DOHH2 (cell line): ENCODE measurements at regions not wholly inside any gene's neighbourhood (a gene's known extent, or its start where the extent isn't known, plus 50 kb on each side); places are given as distances from the start of the nearest gene placed in this dataset.

Experiments used
- H3F3A ChIP-seq: fragments of 200-600 bp; sonication (generic), shearing (Covaris generic); 2 replicates; pipeline ENCODE4 v1.6.0; 2016; ENCODE audit warnings: antibody characterized with exemption, mild to moderate bottlenecking; ENCODE audit not compliant: control insufficient read depth, insufficient read depth
- H3K27ac ChIP-seq: fragments of 200-600 bp; sonication (generic); 2 replicates; pipeline ENCODE4 v1.5.1; 2014; ENCODE audit warnings: low read depth, mild to moderate bottlenecking, low read length, moderate library complexity
- H3K27me3 ChIP-seq: fragments of 200-600 bp; sonication (generic); 2 replicates; pipeline ENCODE4 v1.6.1; 2014; ENCODE audit warnings: mild to moderate bottlenecking, low read length, mixed read lengths; ENCODE audit not compliant: control insufficient read depth
- H3K36me3 ChIP-seq: fragments of 200-600 bp; sonication (generic); 2 replicates; pipeline ENCODE4 v1.6.1; 2014; ENCODE audit warnings: mild to moderate bottlenecking, low read length, moderate library complexity, mixed read lengths; ENCODE audit not compliant: control insufficient read depth
- H3K4me1 ChIP-seq: fragments of 200-600 bp; sonication (generic); 2 replicates; pipeline ENCODE4 v1.6.1; 2014; ENCODE audit warnings: mild to moderate bottlenecking, low read length, mixed read lengths; ENCODE audit not compliant: control insufficient read depth
- H3K4me2 ChIP-seq: fragments of 200-600 bp; sonication (generic); 2 replicates; pipeline ENCODE4 v1.6.0; 2014; ENCODE audit warnings: mild to moderate bottlenecking, low read length, moderate library complexity
- H3K4me3 ChIP-seq: fragments of 200-600 bp; sonication (generic); 2 replicates; pipeline ENCODE4 v1.5.1; 2014; ENCODE audit warnings: mild to moderate bottlenecking, low read length, mixed read lengths
- H3K79me2 ChIP-seq: fragments of 200-600 bp; sonication (generic); 2 replicates; pipeline ENCODE4 v1.6.1; 2014; ENCODE audit warnings: mild to moderate bottlenecking, low read length, mixed read lengths; ENCODE audit not compliant: control insufficient read depth
- H3K9me2 ChIP-seq: fragments of 200-600 bp; sonication (generic); replicated peaks from 2 replicates; pipeline ENCODE4 v1.6.1; 2014; ENCODE audit warnings: mild to moderate bottlenecking, low read length, mixed read lengths; ENCODE audit not compliant: control insufficient read depth
- H3K9me3 ChIP-seq: fragments of 200-600 bp; sonication (generic); 2 replicates; pipeline ENCODE4 v1.6.1; 2014; ENCODE audit warnings: antibody characterized with exemption, low read length, mixed read lengths; ENCODE audit not compliant: control insufficient read depth, insufficient read depth
- H4K20me1 ChIP-seq: fragments of 200-600 bp; sonication (generic); 2 replicates; pipeline ENCODE4 v1.6.0; 2014; ENCODE audit warnings: low read depth, mild to moderate bottlenecking, antibody characterized with exemption, low read length, moderate library complexity; ENCODE audit not compliant: control insufficient read depth, insufficient read depth
- EZH2phosphoT487 ChIP-seq: fragments of 200-600 bp; sonication (generic); IDR thresholded peaks from 2 replicates; pipeline ENCODE4 v1.6.1; 2017; ENCODE audit warnings: borderline replicate concordance, mild to moderate bottlenecking, antibody characterized with exemption, low read length, moderate library complexity, mixed read lengths
- TF ChIP-seq, protein P1 (sequence below): fragments of 200-600 bp; sonication (generic); IDR thresholded peaks from one replicate; pipeline ENCODE4 v1.5.1; 2014; ENCODE audit warnings: antibody characterized with exemption, mild to moderate bottlenecking, low read depth, low read length; ENCODE audit not compliant: poor library complexity, severe bottlenecking

DNA sequence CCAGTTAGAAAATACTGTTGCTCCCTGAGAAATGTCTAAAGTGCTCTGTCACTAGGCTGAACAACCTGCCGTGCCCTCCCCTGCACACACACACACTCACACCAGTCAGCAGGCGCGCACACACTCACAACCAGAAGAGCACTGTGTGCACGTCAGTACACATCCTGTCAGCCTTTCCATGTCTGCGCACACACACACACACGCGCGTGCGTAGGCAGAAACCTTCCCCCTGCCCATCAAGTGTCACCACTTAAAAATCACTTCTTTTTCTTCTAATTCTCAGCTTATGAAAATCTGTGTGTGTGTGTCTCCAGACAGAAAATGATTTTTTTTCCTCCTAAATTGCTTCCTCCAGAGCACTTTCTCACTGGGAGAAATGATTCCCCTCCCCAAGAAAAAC is 100.3 kb downstream of the EDN3 start:
- H3F3A ChIP-seq: no peaks in the 10 kb centered on the region
- no peaks in the 10 kb centered on the region for H3K9me2 ChIP-seq
- TF ChIP-seq, protein P1, sequence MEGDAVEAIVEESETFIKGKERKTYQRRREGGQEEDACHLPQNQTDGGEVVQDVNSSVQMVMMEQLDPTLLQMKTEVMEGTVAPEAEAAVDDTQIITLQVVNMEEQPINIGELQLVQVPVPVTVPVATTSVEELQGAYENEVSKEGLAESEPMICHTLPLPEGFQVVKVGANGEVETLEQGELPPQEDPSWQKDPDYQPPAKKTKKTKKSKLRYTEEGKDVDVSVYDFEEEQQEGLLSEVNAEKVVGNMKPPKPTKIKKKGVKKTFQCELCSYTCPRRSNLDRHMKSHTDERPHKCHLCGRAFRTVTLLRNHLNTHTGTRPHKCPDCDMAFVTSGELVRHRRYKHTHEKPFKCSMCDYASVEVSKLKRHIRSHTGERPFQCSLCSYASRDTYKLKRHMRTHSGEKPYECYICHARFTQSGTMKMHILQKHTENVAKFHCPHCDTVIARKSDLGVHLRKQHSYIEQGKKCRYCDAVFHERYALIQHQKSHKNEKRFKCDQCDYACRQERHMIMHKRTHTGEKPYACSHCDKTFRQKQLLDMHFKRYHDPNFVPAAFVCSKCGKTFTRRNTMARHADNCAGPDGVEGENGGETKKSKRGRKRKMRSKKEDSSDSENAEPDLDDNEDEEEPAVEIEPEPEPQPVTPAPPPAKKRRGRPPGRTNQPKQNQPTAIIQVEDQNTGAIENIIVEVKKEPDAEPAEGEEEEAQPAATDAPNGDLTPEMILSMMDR: no peak
- no peak for TF ChIP-seq EZH2phosphoT487
- no peak overlapping the region for H3K27ac ChIP-seq
- no peaks in the 10 kb centered on the region for H3K9me3 ChIP-seq
- peaks cover 42% of the 10 kb centered on the region for H3K27me3 ChIP-seq
- no peaks in the 10 kb centered on the region for H4K20me1 ChIP-seq
- H3K4me2 ChIP-seq: no peak overlapping the region
- no peaks in the 10 kb centered on the region for H3K36me3 ChIP-seq
- H3K4me3 ChIP-seq: no peak overlapping the region
- H3K79me2 ChIP-seq: no peaks in the 10 kb centered on the region
- peaks cover 8% of the 10 kb centered on the region for H3K4me1 ChIP-seq

DNA sequence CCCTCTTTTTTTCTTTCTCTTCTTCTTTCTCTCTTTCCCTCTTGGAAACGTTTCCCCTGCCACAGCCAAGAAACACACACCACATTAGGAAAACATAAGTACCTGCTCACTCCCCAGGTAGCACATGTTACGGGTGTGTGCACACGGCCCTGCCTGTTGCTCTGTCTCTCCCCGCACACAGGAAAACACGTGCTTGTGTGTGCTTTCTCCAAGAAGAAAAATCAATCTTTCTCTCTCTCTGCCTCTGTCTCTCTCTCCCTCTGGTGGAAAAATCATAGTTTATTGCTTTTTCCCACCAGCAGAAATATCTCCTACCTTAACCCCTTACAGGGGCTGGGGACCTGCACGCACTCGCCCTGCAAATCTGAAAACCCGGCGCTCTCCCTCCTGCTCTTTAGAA is 102.3 kb downstream of the EDN3 start:
- Histone ChIP-seq H3K4me1 (peaks cover 8% of the 10 kb centered on the region), H4K20me1 (no peaks in the 10 kb centered on the region), H3K27ac (no peak overlapping the region), H3K79me2 (no peaks in the 10 kb centered on the region), H3K9me2 (no peaks in the 10 kb centered on the region), H3K36me3 (no peaks in the 10 kb centered on the region), H3K4me2 (0 out of 2 replicates have a peak overlapping the region, but pooled peaks have one; percentile 0), H3K4me3 (no peak overlapping the region), H3K27me3 (peaks cover 48% of the 10 kb centered on the region), H3F3A (no peaks in the 10 kb centered on the region), H3K9me3 (no peaks in the 10 kb centered on the region)
- TF ChIP-seq, protein P1: no peak
- TF ChIP-seq EZH2phosphoT487: no peak

DNA sequence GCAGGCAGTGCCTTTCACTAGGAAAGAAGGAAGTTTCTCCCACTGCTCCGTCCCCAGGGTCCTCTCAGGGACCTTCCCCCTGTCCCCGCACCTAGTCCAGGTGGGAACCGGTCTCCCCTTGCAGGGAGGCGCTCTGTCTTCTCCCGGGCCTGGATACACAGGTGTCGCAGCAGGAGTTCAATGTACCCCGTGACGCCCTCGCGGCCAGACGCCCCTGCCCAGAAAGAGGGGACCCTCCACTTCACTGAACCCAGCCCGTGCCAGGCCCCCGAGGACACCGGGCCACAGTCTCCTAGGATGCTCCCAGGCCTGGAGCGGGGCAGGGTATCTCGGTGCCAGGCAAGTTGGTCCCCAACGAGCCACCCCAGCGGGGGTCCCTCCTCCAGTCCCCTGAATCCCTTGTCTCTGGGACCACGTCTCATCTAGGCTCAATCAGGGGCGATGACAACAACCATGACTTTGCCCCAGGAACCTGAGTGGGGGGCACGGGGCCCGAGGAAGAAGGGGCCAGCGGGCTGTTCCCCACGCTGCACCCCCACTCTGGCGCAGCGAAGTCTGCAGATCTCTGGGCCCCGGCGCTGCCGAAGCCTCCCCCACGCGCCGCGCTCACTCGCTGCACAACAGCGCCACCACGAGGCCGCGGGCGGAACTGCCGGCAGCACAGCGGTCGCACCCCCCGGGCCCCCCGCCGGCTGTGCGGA is 103.0 kb downstream of the EDN3 start:
- no peak overlapping the region for H3K27ac ChIP-seq
- H3K9me2 ChIP-seq: no peaks in the 10 kb centered on the region
- no peaks in the 10 kb centered on the region for H3K79me2 ChIP-seq
- H3F3A ChIP-seq: no peaks in the 10 kb centered on the region
- no peak overlapping the region for H3K4me3 ChIP-seq
- H3K36me3 ChIP-seq: no peaks in the 10 kb centered on the region
- H3K4me2 ChIP-seq: peak overlapping the region; percentile 28
- H4K20me1 ChIP-seq: no peaks in the 10 kb centered on the region
- H3K9me3 ChIP-seq: no peaks in the 10 kb centered on the region
- peaks cover 8% of the 10 kb centered on the region for H3K4me1 ChIP-seq
- no peak for TF ChIP-seq EZH2phosphoT487
- TF ChIP-seq, protein P1: peak; percentile 99
- peaks cover 43% of the 10 kb centered on the region for H3K27me3 ChIP-seq
